Liver (tissue), 7 donors: ENCODE measurements at regions not wholly inside any gene's neighbourhood (a gene's known extent, or its start where the extent isn't known, plus 50 kb on each side); places are given as distances from the start of the nearest gene placed in this dataset.

Experiments used
- DNase-seq: peaks from one replicate; pipeline ENCODE4 v3.0.0-alpha.2; 2017; ENCODE audit warnings: low spot score
- H3K27ac ChIP-seq, 2 donors: one replicate each; pipeline ENCODE4 v1.7.0; 2013; ENCODE audit warnings: inconsistent platforms in 2 of 2, low read length in 2 of 2, control low read depth in 1 of 2, low read depth in 1 of 2, mild to moderate bottlenecking in 1 of 2
- H3K27me3 ChIP-seq, 4 donors: one replicate each; pipeline versions ENCODE4 v1.6.1 to v1.7.0; 2013; ENCODE audit warnings: low read length in 3 of 4, inconsistent platforms in 1 of 4, mild to moderate bottlenecking in 1 of 4, moderate library complexity in 1 of 4; ENCODE audit not compliant: control insufficient read depth in 4 of 4, insufficient read depth in 4 of 4
- H3K36me3 ChIP-seq, 4 donors: one replicate each; pipeline versions ENCODE4 v1.6.1 to v1.7.0; 2013; ENCODE audit warnings: low read length in 3 of 4, mild to moderate bottlenecking in 3 of 4, low read depth in 1 of 4, moderate library complexity in 1 of 4; ENCODE audit not compliant: control insufficient read depth in 4 of 4, insufficient read depth in 3 of 4
- H3K4me1 ChIP-seq, 4 donors: one replicate each; pipeline versions ENCODE4 v1.6.1 to v1.7.0; 2013; ENCODE audit warnings: low read length in 3 of 4, mild to moderate bottlenecking in 3 of 4, moderate library complexity in 1 of 4; ENCODE audit not compliant: control insufficient read depth in 4 of 4, insufficient read depth in 4 of 4
- H3K4me3 ChIP-seq, 3 donors: one replicate each; pipeline versions ENCODE4 v1.6.1 to v1.7.0; 2013; ENCODE audit warnings: low read length in 3 of 3, control low read depth in 1 of 3, low read depth in 1 of 3, mild to moderate bottlenecking in 1 of 3
- H3K9ac ChIP-seq, 2 donors: one replicate each; pipeline ENCODE4 v1.7.0; 2013; ENCODE audit warnings: low read length in 2 of 2, mild to moderate bottlenecking in 2 of 2, moderate library complexity in 2 of 2, control low read depth in 1 of 2, low read depth in 1 of 2
- H3K9me3 ChIP-seq, 4 donors: one replicate each; pipeline versions ENCODE4 v1.6.1 to v1.7.0; 2013; ENCODE audit warnings: low read length in 3 of 4; ENCODE audit not compliant: control insufficient read depth in 4 of 4
- EGR1 ChIP-seq, 2 donors: IDR thresholded peaks; 2 replicates each; pipeline ENCODE4 v1.6.1; 2016 to 2018; ENCODE audit warnings: antibody characterized with exemption in 2 of 2, low read depth in 2 of 2
- FOXA1 ChIP-seq: IDR thresholded peaks from 2 replicates; pipeline ENCODE4 v1.6.1; 2016; ENCODE audit warnings: antibody characterized with exemption
- FOXA2 ChIP-seq: IDR thresholded peaks from 2 replicates; pipeline ENCODE4 v1.6.1; 2016; ENCODE audit warnings: antibody characterized with exemption
- HNF4A ChIP-seq, 2 donors: conservative IDR thresholded peaks; 2 replicates each; pipeline ENCODE4 v1.6.1; 2016; ENCODE audit warnings: antibody characterized with exemption in 2 of 2, mild to moderate bottlenecking in 2 of 2
- MAX ChIP-seq: IDR thresholded peaks from 2 replicates; pipeline ENCODE4 v1.6.1; 2016; ENCODE audit warnings: antibody characterized with exemption
- NR2F2 ChIP-seq: IDR thresholded peaks from 2 replicates; pipeline ENCODE4 v1.6.1; 2016; ENCODE audit warnings: antibody characterized with exemption
- RXRA ChIP-seq, 2 donors: IDR thresholded peaks; 2 replicates each; pipeline ENCODE4 v1.6.1; 2017 to 2018; ENCODE audit warnings: antibody characterized with exemption in 2 of 2, mild to moderate bottlenecking in 1 of 2
- SP1 ChIP-seq: IDR thresholded peaks from 2 replicates; pipeline ENCODE4 v1.6.1; 2018; ENCODE audit warnings: antibody characterized with exemption, mild to moderate bottlenecking
- TAF1 ChIP-seq: conservative IDR thresholded peaks from 2 replicates; pipeline ENCODE4 v1.6.1; 2016; ENCODE audit warnings: antibody characterized with exemption, mild to moderate bottlenecking
- YY1 ChIP-seq: IDR thresholded peaks from 2 replicates; pipeline ENCODE4 v1.6.1; 2016; ENCODE audit warnings: antibody characterized with exemption, mild to moderate bottlenecking
- ZBTB33 ChIP-seq: IDR thresholded peaks from 2 replicates; pipeline ENCODE4 v1.6.1; 2016; ENCODE audit warnings: antibody characterized with exemption
- WGBS: extraction: QIAGEN DNeasy Blood & Tissue Kit; methylation state at CpG from one replicate; pipeline ENCODE4 v1.1.7; 2013; 5-methylcytosine and 5-hydroxymethylcytosine counted together
- TF ChIP-seq, protein P1 (sequence below): IDR thresholded peaks from 2 replicates; pipeline ENCODE4 v1.6.1; 2016; ENCODE audit warnings: antibody characterized with exemption, mild to moderate bottlenecking
- TF ChIP-seq, protein P2 (sequence below): IDR thresholded peaks from 2 replicates; pipeline ENCODE4 v1.6.1; 2016; ENCODE audit warnings: antibody characterized with exemption
- donor health status: healthy.
- donor health status: healthy.
- donor health status: healthy.
- donor health status: healthy.

GRCh38 chr3:20870106-20870899 is 684.3 kb upstream of the SGO1 start:
- no peak for TF ChIP-seq HNF4A (conservative IDR thresholded peaks at IDR 0.05)
- no peak for TF ChIP-seq FOXA2
- no peak for TF ChIP-seq EGR1 (IDR thresholded peaks at IDR 0.05; ENCODE audit: low read depth in 2 of 2)
- no peak for TF ChIP-seq TAF1
- no peak for TF ChIP-seq YY1
- TF ChIP-seq, protein P1, sequence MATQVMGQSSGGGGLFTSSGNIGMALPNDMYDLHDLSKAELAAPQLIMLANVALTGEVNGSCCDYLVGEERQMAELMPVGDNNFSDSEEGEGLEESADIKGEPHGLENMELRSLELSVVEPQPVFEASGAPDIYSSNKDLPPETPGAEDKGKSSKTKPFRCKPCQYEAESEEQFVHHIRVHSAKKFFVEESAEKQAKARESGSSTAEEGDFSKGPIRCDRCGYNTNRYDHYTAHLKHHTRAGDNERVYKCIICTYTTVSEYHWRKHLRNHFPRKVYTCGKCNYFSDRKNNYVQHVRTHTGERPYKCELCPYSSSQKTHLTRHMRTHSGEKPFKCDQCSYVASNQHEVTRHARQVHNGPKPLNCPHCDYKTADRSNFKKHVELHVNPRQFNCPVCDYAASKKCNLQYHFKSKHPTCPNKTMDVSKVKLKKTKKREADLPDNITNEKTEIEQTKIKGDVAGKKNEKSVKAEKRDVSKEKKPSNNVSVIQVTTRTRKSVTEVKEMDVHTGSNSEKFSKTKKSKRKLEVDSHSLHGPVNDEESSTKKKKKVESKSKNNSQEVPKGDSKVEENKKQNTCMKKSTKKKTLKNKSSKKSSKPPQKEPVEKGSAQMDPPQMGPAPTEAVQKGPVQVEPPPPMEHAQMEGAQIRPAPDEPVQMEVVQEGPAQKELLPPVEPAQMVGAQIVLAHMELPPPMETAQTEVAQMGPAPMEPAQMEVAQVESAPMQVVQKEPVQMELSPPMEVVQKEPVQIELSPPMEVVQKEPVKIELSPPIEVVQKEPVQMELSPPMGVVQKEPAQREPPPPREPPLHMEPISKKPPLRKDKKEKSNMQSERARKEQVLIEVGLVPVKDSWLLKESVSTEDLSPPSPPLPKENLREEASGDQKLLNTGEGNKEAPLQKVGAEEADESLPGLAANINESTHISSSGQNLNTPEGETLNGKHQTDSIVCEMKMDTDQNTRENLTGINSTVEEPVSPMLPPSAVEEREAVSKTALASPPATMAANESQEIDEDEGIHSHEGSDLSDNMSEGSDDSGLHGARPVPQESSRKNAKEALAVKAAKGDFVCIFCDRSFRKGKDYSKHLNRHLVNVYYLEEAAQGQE = no peak
- no peak for TF ChIP-seq FOXA1
- no peak for TF ChIP-seq ZBTB33
- TF ChIP-seq RXRA (IDR thresholded peaks at IDR 0.05) = no peak
- TF ChIP-seq MAX = no peak
- TF ChIP-seq NR2F2 = no peak
- TF ChIP-seq, protein P2, sequence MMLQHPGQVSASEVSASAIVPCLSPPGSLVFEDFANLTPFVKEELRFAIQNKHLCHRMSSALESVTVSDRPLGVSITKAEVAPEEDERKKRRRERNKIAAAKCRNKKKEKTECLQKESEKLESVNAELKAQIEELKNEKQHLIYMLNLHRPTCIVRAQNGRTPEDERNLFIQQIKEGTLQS = no peak
- TF ChIP-seq SP1 = no peak
- Histone ChIP-seq H3K27ac (no peak overlapping the region), H3K9ac (no peak overlapping the region), H3K4me1 (no peaks in the 10 kb centered on the region), H3K36me3 (no peaks in the 10 kb centered on the region), H3K4me3 (no peak overlapping the region), H3K27me3 (no peaks in the 10 kb centered on the region), H3K9me3 (no peaks in the 10 kb centered on the region)
- WGBS = 82% methylated on average over 4 of the region's 4 CpGs
- no peak for DNase-seq

- Histone ChIP-seq H3K4me1 (peaks cover 0 to 7% (median 5%) of the 10 kb centered on the region in 4 donors), H3K9me3 (no peaks in the 10 kb centered on the region), H3K9ac (no peak overlapping the region), H3K27ac (no peak overlapping the region), H3K36me3 (no peaks in the 10 kb centered on the region), H3K4me3 (no peak overlapping the region), H3K27me3 (no peaks in the 10 kb centered on the region)
- TF ChIP-seq HNF4A (conservative IDR thresholded peaks at IDR 0.05) = no peak
- DNase-seq = no peak
Observed at GRCh38 chr3:20865803-20866202, 679.8 kb upstream of the SGO1 start.
